ENCODE measurements at regions not wholly inside any gene's neighbourhood (a gene's known extent, or its start where the extent isn't known, plus 50 kb on each side); places are given as distances from the start of the nearest gene placed in this dataset.

DNA sequence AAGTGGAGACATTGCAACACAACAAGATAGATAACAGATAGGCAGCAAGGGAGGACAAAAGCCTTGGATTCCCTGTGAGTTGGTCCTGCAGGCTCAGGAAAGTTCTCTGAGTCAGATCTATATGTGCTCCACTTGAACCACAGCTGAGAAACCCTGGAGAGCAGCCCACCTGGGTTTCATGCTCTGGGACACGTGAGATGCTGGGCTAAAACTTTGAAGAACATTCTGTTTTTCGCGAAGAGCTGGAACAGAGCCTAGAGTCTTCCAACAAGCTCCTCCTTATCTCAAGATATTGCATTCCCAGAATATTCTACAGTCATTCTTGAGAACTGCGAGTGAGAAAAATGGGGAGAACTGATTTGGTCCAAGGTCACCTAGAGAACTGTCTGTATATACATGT, 583.0 kb upstream of the ROBO1 start:
- TF ChIP-seq, protein P1, sequence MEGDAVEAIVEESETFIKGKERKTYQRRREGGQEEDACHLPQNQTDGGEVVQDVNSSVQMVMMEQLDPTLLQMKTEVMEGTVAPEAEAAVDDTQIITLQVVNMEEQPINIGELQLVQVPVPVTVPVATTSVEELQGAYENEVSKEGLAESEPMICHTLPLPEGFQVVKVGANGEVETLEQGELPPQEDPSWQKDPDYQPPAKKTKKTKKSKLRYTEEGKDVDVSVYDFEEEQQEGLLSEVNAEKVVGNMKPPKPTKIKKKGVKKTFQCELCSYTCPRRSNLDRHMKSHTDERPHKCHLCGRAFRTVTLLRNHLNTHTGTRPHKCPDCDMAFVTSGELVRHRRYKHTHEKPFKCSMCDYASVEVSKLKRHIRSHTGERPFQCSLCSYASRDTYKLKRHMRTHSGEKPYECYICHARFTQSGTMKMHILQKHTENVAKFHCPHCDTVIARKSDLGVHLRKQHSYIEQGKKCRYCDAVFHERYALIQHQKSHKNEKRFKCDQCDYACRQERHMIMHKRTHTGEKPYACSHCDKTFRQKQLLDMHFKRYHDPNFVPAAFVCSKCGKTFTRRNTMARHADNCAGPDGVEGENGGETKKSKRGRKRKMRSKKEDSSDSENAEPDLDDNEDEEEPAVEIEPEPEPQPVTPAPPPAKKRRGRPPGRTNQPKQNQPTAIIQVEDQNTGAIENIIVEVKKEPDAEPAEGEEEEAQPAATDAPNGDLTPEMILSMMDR (IDR thresholded peaks at IDR 0.05), result no peak
- no peak for TF ChIP-seq POLR2A (IDR thresholded peaks at IDR 0.05)

Measured in Peyer's patch (tissue), 4 donors.